ENCODE measurements at regions not wholly inside any gene's neighbourhood (a gene's known extent, or its start where the extent isn't known, plus 50 kb on each side); places are given as distances from the start of the nearest gene placed in this dataset.
"Not testable (repeated sequence)": the region's sequence is repeated elsewhere in the genome, so short reads cannot be mapped to it uniquely, and the experiment has no call there.

- no peak for DNase-seq
Observed at GRCh38 chr5:124044613-124045012, 532.6 kb downstream of the CSNK1G3 start.

- no peak for DNase-seq
Observed at GRCh38 chr5:124043456-124043855, 531.5 kb downstream of the CSNK1G3 start.

GRCh38 chr5:124040799-124041198 lies 528.8 kb downstream of the CSNK1G3 start:
- DNase-seq, result no peak

- no peak for DNase-seq
Observed at GRCh38 chr5:124039410-124039809, 527.4 kb downstream of the CSNK1G3 start.

- no peak for DNase-seq
Observed at GRCh38 chr5:124036786-124037185, 524.8 kb downstream of the CSNK1G3 start.

- DNase-seq, result no peak
Observed at GRCh38 chr5:124034963-124035362, 523.0 kb downstream of the CSNK1G3 start.

GRCh38 chr5:124034083-124034700 lies 522.2 kb downstream of the CSNK1G3 start:
- no peak for DNase-seq

- no peak for DNase-seq
Observed at GRCh38 chr5:124030043-124030491, 518.1 kb downstream of the CSNK1G3 start.

- DNase-seq, result no peak
Observed at GRCh38 chr5:124027441-124027840, 515.5 kb downstream of the CSNK1G3 start.

GRCh38 chr5:124025306-124025845 lies 513.4 kb downstream of the CSNK1G3 start:
- no peak for DNase-seq

GRCh38 chr5:124022966-124023365 lies 511.0 kb downstream of the CSNK1G3 start:
- DNase-seq, result no peak

GRCh38 chr5:124021776-124022175 lies 509.8 kb downstream of the CSNK1G3 start:
- no peak for DNase-seq

- DNase-seq, result no peak
Observed at GRCh38 chr5:124021066-124021641, 509.2 kb downstream of the CSNK1G3 start.

- DNase-seq, result not testable (repeated sequence)
Observed at GRCh38 chr5:124017321-124017720, 505.3 kb downstream of the CSNK1G3 start.

- DNase-seq, result no peak
Observed at GRCh38 chr5:124007675-124008398, 495.9 kb downstream of the CSNK1G3 start.

- DNase-seq, result no peak
Observed at GRCh38 chr5:124001036-124001615, 489.1 kb downstream of the CSNK1G3 start.

GRCh38 chr5:124000538-124000937 lies 488.6 kb downstream of the CSNK1G3 start:
- DNase-seq, result no peak

GRCh38 chr5:123997462-123998215 lies 485.7 kb downstream of the CSNK1G3 start:
- DNase-seq, result no peak

- DNase-seq, result no peak
Observed at GRCh38 chr5:123997064-123997461, 485.1 kb downstream of the CSNK1G3 start.

- DNase-seq, result no peak
Observed at GRCh38 chr5:123992641-123993040, 480.7 kb downstream of the CSNK1G3 start.

GRCh38 chr5:123987956-123988355 lies 476.0 kb downstream of the CSNK1G3 start:
- DNase-seq, result no peak

- DNase-seq, result no peak
Observed at GRCh38 chr5:123976379-123977033, 464.5 kb downstream of the CSNK1G3 start.
